NCI-H446 (cell line): ENCODE measurements at regions not wholly inside any gene's neighbourhood (a gene's known extent, or its start where the extent isn't known, plus 50 kb on each side); places are given as distances from the start of the nearest gene placed in this dataset.
"Not testable (repeated sequence)": the region's sequence is repeated elsewhere in the genome, so short reads cannot be mapped to it uniquely, and the experiment has no call there.

ENCODE experiments used
- DNase-seq, 2 experiments: peaks; one replicate each; lab custom pipeline; 2025; lab: John Stamatoyannopoulos, UW

- DNase-seq: no peak
These were observed 56.4 kb downstream of the FOXF2 start for GRCh38 chr6:1445650-1446330.

GRCh38 chr6:1449896-1450295, 60.5 kb downstream of the FOXF2 start:
- no peak for DNase-seq

- no peak for DNase-seq
These were observed 63.6 kb downstream of the FOXF2 start for GRCh38 chr6:1453024-1453423.

DNA sequence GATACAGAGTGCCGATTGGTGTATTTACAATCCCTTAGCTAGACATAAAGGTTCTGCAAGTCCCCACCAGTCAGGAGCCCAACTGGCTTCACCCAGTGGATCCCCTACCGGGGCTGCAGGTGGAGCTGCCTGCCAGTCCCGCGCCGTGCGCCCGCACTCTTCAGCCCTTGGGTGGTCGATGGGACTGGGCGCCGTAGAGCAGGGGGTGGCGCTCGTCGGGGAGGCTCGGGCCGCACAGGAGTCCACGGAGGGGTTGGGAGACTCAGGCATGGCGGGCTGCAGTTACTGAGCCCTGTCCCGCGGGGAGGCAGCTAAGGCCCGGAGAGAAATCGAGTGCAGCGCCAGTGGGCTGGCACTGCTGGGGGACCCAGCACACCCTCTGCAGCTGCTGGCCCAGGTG, 67.4 kb downstream of the FOXF2 start:
- DNase-seq: not testable (repeated sequence)

DNA sequence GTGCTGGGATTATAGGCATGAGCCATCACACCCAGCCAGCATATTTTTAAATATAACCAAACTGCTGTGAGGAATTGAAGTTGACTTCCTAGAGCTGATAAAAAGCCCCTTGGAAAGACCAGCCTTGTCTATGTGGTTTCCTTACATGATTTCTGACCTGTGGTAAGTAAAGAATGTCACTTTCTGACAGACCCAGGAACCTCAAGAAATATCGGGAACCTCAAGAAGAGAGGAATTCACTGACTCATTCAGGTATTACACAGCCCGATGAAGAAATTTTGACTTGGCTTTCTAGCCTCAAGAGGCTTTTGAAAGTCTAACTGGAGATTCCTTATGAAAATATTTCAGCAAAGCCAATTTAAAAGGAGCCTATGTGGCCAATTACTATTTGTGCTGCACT, 71.8 kb downstream of the FOXF2 start:
- no peak for DNase-seq

GRCh38 chr6:1461736-1462135, 72.4 kb downstream of the FOXF2 start:
- no peak for DNase-seq

DNA sequence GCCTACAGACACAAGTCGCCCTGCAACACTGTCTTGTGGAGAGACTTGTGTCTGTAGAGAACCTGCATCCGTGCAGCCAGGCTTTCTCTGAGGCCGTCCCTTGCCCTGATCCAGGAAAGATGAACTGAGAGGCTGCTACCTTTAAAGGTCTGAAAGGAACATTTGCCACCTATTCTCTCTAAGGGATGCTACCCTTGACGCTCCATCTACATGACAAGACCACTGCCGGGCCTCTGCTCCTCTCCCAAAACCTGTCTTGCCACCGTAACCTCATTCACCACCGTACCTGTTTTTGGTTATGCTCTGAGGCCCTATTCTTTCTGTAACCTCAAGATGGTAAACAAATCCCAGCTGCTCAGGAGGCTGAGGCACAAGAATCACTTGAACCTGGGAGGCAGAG, 73.9 kb downstream of the FOXF2 start:
- DNase-seq: no peak

DNA sequence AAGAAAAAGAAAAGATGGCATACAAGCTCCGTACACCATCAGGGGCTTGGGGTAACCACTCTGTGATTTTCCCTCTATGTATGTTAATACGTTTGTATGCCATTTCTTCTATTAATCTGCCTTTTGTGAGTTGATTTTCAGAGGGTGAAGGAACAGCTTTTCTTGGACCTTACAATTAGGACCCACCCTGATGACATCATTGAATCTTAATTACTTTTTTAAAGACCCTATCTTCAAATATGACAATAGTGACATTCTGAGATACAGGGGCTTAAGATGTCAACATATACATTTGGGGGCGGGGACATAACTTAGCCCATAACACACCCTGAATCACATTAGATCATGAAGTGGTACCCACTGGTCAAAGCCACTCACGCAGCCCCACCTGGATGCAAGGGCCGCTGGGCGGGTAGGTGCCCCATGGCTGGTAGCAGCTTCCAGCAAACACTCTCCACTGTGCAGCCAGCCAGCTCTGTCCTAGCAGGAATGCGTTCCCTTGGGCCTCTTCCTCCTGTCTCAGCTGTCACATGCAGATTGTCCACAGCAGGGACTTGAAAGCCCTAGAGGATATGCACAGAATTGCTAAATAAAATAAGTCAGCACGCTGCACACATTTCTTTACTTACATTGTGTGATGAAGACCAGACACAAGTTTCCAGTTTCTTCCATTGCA, 74.5 kb downstream of the FOXF2 start:
- DNase-seq: no peak

- DNase-seq: no peak
These were observed 75.5 kb downstream of the FOXF2 start for GRCh38 chr6:1464781-1465370.

- DNase-seq: no peak
These were observed 78.8 kb downstream of the FOXF2 start for GRCh38 chr6:1468126-1468525.

GRCh38 chr6:1470040-1470439, 80.7 kb downstream of the FOXF2 start:
- DNase-seq: no peak

GRCh38 chr6:1472643-1473042, 83.3 kb downstream of the FOXF2 start:
- DNase-seq: no peak

- DNase-seq: no peak
These were observed 83.8 kb downstream of the FOXF2 start for GRCh38 chr6:1473166-1473565.

GRCh38 chr6:1473598-1473997, 84.2 kb downstream of the FOXF2 start:
- no peak for DNase-seq

GRCh38 chr6:1474205-1474604, 84.8 kb downstream of the FOXF2 start:
- no peak for DNase-seq

GRCh38 chr6:1475174-1475573, 85.8 kb downstream of the FOXF2 start:
- no peak for DNase-seq

DNA sequence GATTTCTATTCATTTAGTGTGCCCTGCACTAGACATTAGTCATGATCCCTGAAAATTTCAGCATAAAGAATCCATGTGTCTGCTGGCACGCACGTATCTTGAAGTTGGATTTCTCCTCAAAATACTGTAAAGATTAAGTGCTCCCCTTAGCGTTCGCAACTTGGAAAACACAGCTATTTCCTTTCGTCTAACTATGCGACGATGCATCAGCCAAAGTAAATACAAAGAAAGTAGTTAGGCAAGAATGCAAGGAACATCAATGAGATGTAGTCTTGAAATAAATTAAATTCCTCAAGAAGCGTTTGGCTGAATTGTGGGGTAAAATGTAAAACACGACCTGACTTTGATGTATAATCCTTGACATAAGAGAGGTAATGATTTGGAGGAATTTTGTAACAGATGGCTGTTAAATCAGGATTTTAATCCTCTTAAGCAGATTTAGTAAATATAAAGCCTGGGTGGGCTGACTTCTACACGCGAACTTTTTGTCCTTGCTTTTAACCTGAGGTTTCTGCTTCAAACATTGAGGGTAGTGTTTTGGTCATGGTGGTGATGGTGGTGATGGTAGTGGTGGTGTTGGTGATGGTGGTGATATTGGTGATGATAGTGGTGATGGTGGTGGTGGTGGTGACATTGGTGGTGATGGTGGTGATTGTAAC, 88.2 kb downstream of the FOXF2 start:
- DNase-seq: no peak

DNA sequence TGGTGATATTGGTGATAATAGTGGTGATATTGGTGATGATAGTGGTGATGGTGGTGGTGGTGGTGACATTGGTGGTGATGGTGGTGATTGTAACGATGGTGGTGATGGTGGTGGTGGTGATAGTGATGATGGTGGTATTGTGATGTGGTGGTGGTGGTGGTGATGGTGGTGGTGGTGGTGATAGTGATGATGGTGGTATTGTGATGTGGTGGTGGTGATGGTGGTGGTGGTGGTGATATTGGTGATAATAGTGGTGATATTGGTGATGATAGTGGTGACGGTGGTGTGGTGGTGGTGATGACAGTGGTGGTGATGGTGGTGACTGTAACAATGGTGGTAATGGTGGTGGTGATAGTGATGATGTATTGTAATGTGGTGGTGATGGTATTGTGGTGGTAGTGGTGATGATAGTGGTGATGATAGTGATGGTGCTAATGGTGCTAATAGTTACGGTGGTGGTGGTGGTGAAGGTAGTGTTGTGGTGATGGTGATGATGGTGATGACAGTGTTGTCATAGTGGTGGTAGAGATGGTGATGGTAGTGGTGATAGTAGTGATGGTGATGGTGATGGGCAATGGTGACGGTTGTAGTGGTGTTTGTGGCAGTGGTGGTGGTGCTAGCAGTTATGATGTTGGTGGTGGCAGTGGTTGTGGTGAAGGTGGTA, 88.9 kb downstream of the FOXF2 start:
- not testable (repeated sequence) for DNase-seq

- DNase-seq: no peak
These were observed 89.7 kb downstream of the FOXF2 start for GRCh38 chr6:1479095-1479494.

GRCh38 chr6:1479601-1480221, 90.3 kb downstream of the FOXF2 start:
- no peak for DNase-seq

DNA sequence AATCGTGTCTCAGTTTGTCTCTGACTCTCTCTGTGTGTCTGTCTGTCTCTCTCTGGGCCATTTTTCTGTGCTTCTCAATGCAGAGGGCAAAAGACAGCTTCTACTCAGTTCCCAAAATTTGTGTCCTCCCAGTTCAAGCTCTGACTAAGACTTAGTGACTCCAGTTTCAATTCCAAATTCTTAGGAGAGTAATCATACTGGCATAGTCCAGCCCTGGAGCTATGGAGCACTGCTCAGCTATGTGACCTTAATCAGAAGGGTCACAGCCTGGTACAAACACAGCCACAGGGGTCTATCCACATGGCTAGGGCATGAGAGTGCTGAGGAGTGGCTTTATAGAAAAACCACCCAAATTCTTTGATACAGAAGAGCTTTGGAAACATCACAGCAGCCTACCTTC, 91.9 kb downstream of the FOXF2 start:
- DNase-seq: no peak
